Esophagus (tissue), 2 donors: ENCODE measurements at regions not wholly inside any gene's neighbourhood (a gene's known extent, or its start where the extent isn't known, plus 50 kb on each side); places are given as distances from the start of the nearest gene placed in this dataset.

Source experiments
- H3K27ac ChIP-seq, 2 donors: one replicate each; pipeline ENCODE4 v1.5.1; 2013; ENCODE audit warnings: low read depth in 2 of 2, mild to moderate bottlenecking in 2 of 2, inconsistent platforms in 1 of 2, low read length in 1 of 2, moderate library complexity in 1 of 2
- H3K27me3 ChIP-seq, 2 donors: one replicate each; pipeline ENCODE4 v1.6.1; 2013; ENCODE audit warnings: low read length in 2 of 2, control low read depth in 1 of 2, mild to moderate bottlenecking in 1 of 2; ENCODE audit not compliant: insufficient read depth in 2 of 2, control insufficient read depth in 1 of 2
- H3K36me3 ChIP-seq, 2 donors: one replicate each; pipeline ENCODE4 v1.6.1; 2013; ENCODE audit warnings: low read length in 1 of 2; ENCODE audit not compliant: control insufficient read depth in 2 of 2, insufficient read depth in 2 of 2
- H3K4me1 ChIP-seq, 2 donors: one replicate each; pipeline ENCODE4 v1.6.1; 2013; ENCODE audit warnings: low read length in 1 of 2; ENCODE audit not compliant: control insufficient read depth in 2 of 2, insufficient read depth in 2 of 2
- H3K4me3 ChIP-seq, 2 donors: one replicate each; pipeline ENCODE4 v1.5.1; 2013; ENCODE audit warnings: low read length in 2 of 2, mild to moderate bottlenecking in 2 of 2, low read depth in 1 of 2, moderate library complexity in 1 of 2
- H3K9me3 ChIP-seq, 2 donors: one replicate each; pipeline ENCODE4 v1.6.1; 2013; ENCODE audit warnings: mild to moderate bottlenecking in 2 of 2, low read depth in 1 of 2, low read length in 1 of 2, moderate library complexity in 1 of 2; ENCODE audit not compliant: control insufficient read depth in 2 of 2, insufficient read depth in 1 of 2
- WGBS, 2 donors: extraction: QIAGEN DNeasy Blood & Tissue Kit; methylation state at CpG; one replicate each; pipeline ENCODE4 v1.1.7; 2013; 5-methylcytosine and 5-hydroxymethylcytosine counted together
- donor health status: healthy with polysubstance abuse.
- donor health status: Bipolar disorder and iron deficiency.

GRCh38 chr10:22848509-22848908 lies 79.3 kb upstream of the ARMC3 start:
- Histone ChIP-seq H3K4me3 (no peak overlapping the region), H3K9me3 (no peaks in the 10 kb centered on the region), H3K27me3 (no peaks in the 10 kb centered on the region), H3K36me3 (no peaks in the 10 kb centered on the region), H3K27ac (no peak overlapping the region), H3K4me1 (peaks cover 0 to 2% of the 10 kb centered on the region in 2 donors)
- 90 to 95% methylated on average over 4 of the region's 4 CpGs for WGBS, 2 donors

GRCh38 chr10:22846294-22846693 lies 81.6 kb upstream of the ARMC3 start:
- Histone ChIP-seq H3K27me3 (no peaks in the 10 kb centered on the region), H3K4me1 (peaks cover 0 to 2% of the 10 kb centered on the region in 2 donors), H3K27ac (no peak overlapping the region), H3K36me3 (no peaks in the 10 kb centered on the region), H3K4me3 (no peak overlapping the region), H3K9me3 (no peaks in the 10 kb centered on the region)
- 89 to 94% methylated on average over 2 of the region's 2 CpGs for WGBS, 2 donors

- Histone ChIP-seq H3K36me3 (no peaks in the 10 kb centered on the region), H3K27ac (no peak overlapping the region), H3K4me1 (no peaks in the 10 kb centered on the region), H3K27me3 (no peaks in the 10 kb centered on the region), H3K9me3 (no peaks in the 10 kb centered on the region), H3K4me3 (no peak overlapping the region)
- 86% methylated on average over 5 of the region's 5 CpGs for whole genome bisulfite sequencing, 2 donors
Measured at GRCh38 chr10:22839639-22840038, 88.2 kb upstream of the ARMC3 start.

GRCh38 chr10:22837771-22838170 lies 90.1 kb upstream of the ARMC3 start:
- Histone ChIP-seq H3K27ac (no peak overlapping the region), H3K9me3 (no peaks in the 10 kb centered on the region), H3K36me3 (no peaks in the 10 kb centered on the region), H3K27me3 (no peaks in the 10 kb centered on the region), H3K4me1 (peaks cover 0 to 2% of the 10 kb centered on the region in 2 donors), H3K4me3 (no peak overlapping the region)
- 73 to 76% methylated on average over 1 of the region's 1 CpG for WGBS, 2 donors

- Histone ChIP-seq H3K36me3 (no peaks in the 10 kb centered on the region), H3K27ac (no peak overlapping the region), H3K4me1 (peaks cover 0 to 2% of the 10 kb centered on the region in 2 donors), H3K27me3 (no peaks in the 10 kb centered on the region), H3K9me3 (no peaks in the 10 kb centered on the region), H3K4me3 (no peak overlapping the region)
- WGBS, 2 donors, result 72 to 82% methylated on average over 7 of the region's 7 CpGs
Measured at GRCh38 chr10:22837351-22837750, 90.5 kb upstream of the ARMC3 start.

- Histone ChIP-seq H3K36me3 (no peaks in the 10 kb centered on the region), H3K27ac (no peak overlapping the region), H3K4me1 (peaks cover 0 to 2% of the 10 kb centered on the region in 2 donors), H3K27me3 (no peaks in the 10 kb centered on the region), H3K4me3 (no peak overlapping the region), H3K9me3 (no peaks in the 10 kb centered on the region)
- 67 to 83% methylated on average over 3 of the region's 3 CpGs for WGBS, 2 donors
Measured at GRCh38 chr10:22834471-22834870, 93.4 kb upstream of the ARMC3 start.

- WGBS, 2 donors, result 48 to 62% methylated on average over 1 of the region's 1 CpG
- Histone ChIP-seq H3K27me3 (no peaks in the 10 kb centered on the region), H3K36me3 (no peaks in the 10 kb centered on the region), H3K4me3 (no peak overlapping the region), H3K4me1 (peaks cover 0 to 2% of the 10 kb centered on the region in 2 donors), H3K9me3 (no peaks in the 10 kb centered on the region), H3K27ac (no peak overlapping the region)
Measured at GRCh38 chr10:22833781-22834180, 94.1 kb upstream of the ARMC3 start.

- no peak overlapping the region for H3K27ac ChIP-seq
- H3K9me3 ChIP-seq, result no peaks in the 10 kb centered on the region
- H3K4me3 ChIP-seq, result no peak overlapping the region
- 91% methylated on average over 5 of the region's 5 CpGs for WGBS, 2 donors
- H3K36me3 ChIP-seq, result no peaks in the 10 kb centered on the region
- peaks cover 0 to 2% of the 10 kb centered on the region in 2 donors for H3K4me1 ChIP-seq
- no peaks in the 10 kb centered on the region for H3K27me3 ChIP-seq
Measured at GRCh38 chr10:22833353-22833752, 94.5 kb upstream of the ARMC3 start.

GRCh38 chr10:22832851-22833250 lies 95.0 kb upstream of the ARMC3 start:
- Histone ChIP-seq H3K27ac (no peak overlapping the region), H3K36me3 (no peaks in the 10 kb centered on the region), H3K27me3 (no peaks in the 10 kb centered on the region), H3K4me1 (peaks cover 0 to 2% of the 10 kb centered on the region in 2 donors), H3K9me3 (no peaks in the 10 kb centered on the region), H3K4me3 (no peak overlapping the region)
- 96 to 100% methylated on average over 2 of the region's 2 CpGs for WGBS, 2 donors

- Histone ChIP-seq H3K27ac (no peak overlapping the region), H3K4me1 (peaks cover 0 to 2% of the 10 kb centered on the region in 2 donors), H3K36me3 (no peaks in the 10 kb centered on the region), H3K9me3 (no peaks in the 10 kb centered on the region), H3K27me3 (no peaks in the 10 kb centered on the region), H3K4me3 (no peak overlapping the region)
- WGBS, 2 donors, result 49 to 61% methylated on average over 4 of the region's 4 CpGs
Measured at GRCh38 chr10:22832066-22832602, 95.7 kb upstream of the ARMC3 start.
